HUES6 (cell line): ENCODE measurements at regions not wholly inside any gene's neighbourhood (a gene's known extent, or its start where the extent isn't known, plus 50 kb on each side); places are given as distances from the start of the nearest gene placed in this dataset.

ENCODE experiments used
- H3K27ac ChIP-seq: 2 replicates; pipeline ENCODE4 v1.7.0; 2013; ENCODE audit warnings: low read depth, mild to moderate bottlenecking, low read length, inconsistent platforms
- H3K27me3 ChIP-seq: 2 replicates; pipeline ENCODE4 v1.6.1; 2013; ENCODE audit warnings: low read length; ENCODE audit not compliant: control insufficient read depth, insufficient read depth
- H3K36me3 ChIP-seq: 2 replicates; pipeline ENCODE4 v1.6.1; 2013; ENCODE audit warnings: low read length; ENCODE audit not compliant: control insufficient read depth, insufficient read depth
- H3K4me1 ChIP-seq: 2 replicates; pipeline ENCODE4 v1.6.1; 2013; ENCODE audit warnings: low read length; ENCODE audit not compliant: control insufficient read depth, insufficient read depth
- H3K4me3 ChIP-seq: 2 replicates; pipeline ENCODE4 v1.5.1; 2013; ENCODE audit warnings: low read depth, low read length
- H3K9ac ChIP-seq: one replicate; pipeline ENCODE4 v1.6.1; 2013; ENCODE audit warnings: mild to moderate bottlenecking, low read length
- H3K9me3 ChIP-seq: 2 replicates; pipeline ENCODE4 v1.6.1; 2013; ENCODE audit warnings: low read depth, low read length; ENCODE audit not compliant: control insufficient read depth, insufficient read depth

DNA sequence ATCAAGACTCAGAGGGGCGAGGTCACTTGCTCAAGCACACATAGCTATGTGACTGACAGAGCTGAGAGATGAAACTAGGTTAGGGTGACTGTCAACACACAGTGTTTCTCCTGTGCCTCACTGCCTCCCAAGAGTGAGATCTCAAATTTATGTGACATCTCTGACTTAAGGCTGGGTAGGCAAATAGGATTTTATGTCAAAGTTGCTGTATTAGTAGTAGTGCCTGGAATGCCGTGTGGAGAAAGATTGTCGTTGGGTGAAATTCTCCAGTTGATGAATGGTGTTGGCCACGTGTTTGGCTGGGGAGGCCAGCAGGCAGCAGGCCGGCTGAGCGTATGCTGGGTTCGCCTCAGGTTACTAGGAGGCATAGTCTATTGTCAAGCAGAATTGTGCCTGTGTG is 148.3 kb upstream of the BMPER start:
- no peaks in the 10 kb centered on the region for H3K9me3 ChIP-seq
- H3K27me3 ChIP-seq = no peaks in the 10 kb centered on the region
- H3K4me1 ChIP-seq = peaks cover 9% of the 10 kb centered on the region; the same call in 1 of the 2 replicates
- no peak overlapping the region for H3K9ac ChIP-seq
- H3K4me3 ChIP-seq = no peak overlapping the region
- no peak overlapping the region for H3K27ac ChIP-seq
- H3K36me3 ChIP-seq = no peaks in the 10 kb centered on the region

- no peaks in the 10 kb centered on the region for H3K36me3 ChIP-seq
- no peak overlapping the region; the same call in 1 of the 2 replicates for H3K27ac ChIP-seq
Measured at GRCh38 chr7:33757563-33758165, 147.7 kb upstream of the BMPER start.

DNA sequence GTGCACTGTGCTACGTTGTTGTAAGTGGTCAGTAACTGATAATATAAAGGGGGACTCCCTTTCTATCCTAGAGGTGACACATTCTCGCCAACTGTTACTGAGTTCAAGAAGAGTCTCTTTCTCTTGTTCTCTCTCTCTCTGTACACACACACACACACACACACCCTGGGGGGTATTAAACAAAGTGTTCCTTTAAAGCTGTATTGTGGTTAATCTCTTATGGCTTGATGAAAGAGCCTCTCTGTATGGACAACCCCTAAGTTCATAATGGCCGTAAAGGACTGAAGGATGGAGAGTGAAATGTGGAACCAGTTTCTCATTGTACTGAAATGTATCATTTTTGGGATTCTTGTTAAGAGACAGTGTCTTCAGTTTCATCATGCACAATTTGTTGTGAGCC is 145.2 kb upstream of the BMPER start:
- Histone ChIP-seq H3K4me3 (no peak overlapping the region), H3K9me3 (no peaks in the 10 kb centered on the region), H3K27me3 (no peaks in the 10 kb centered on the region), H3K4me1 (peaks cover 24% of the 10 kb centered on the region), H3K27ac (peak overlapping the region; percentile 32; the same call in 1 of the 2 replicates), H3K9ac (peak overlapping the region; percentile 39), H3K36me3 (no peaks in the 10 kb centered on the region)

More at GRCh38 chr7:33757563-33758165, 147.7 kb upstream of the BMPER start:
- H3K27me3 ChIP-seq = no peaks in the 10 kb centered on the region
- peaks cover 16% of the 10 kb centered on the region for H3K4me1 ChIP-seq
- no peak overlapping the region for H3K9ac ChIP-seq
- H3K4me3 ChIP-seq = no peak overlapping the region
- no peaks in the 10 kb centered on the region for H3K9me3 ChIP-seq

- Histone ChIP-seq H3K4me3 (no peak overlapping the region), H3K27me3 (no peaks in the 10 kb centered on the region), H3K36me3 (no peaks in the 10 kb centered on the region), H3K27ac (peak overlapping the region; percentile 32; the same call in 1 of the 2 replicates), H3K4me1 (peaks cover 24% of the 10 kb centered on the region), H3K9me3 (no peaks in the 10 kb centered on the region), H3K9ac (peak overlapping the region; percentile 60)
Measured at GRCh38 chr7:33760834-33761233, 144.5 kb upstream of the BMPER start.

DNA sequence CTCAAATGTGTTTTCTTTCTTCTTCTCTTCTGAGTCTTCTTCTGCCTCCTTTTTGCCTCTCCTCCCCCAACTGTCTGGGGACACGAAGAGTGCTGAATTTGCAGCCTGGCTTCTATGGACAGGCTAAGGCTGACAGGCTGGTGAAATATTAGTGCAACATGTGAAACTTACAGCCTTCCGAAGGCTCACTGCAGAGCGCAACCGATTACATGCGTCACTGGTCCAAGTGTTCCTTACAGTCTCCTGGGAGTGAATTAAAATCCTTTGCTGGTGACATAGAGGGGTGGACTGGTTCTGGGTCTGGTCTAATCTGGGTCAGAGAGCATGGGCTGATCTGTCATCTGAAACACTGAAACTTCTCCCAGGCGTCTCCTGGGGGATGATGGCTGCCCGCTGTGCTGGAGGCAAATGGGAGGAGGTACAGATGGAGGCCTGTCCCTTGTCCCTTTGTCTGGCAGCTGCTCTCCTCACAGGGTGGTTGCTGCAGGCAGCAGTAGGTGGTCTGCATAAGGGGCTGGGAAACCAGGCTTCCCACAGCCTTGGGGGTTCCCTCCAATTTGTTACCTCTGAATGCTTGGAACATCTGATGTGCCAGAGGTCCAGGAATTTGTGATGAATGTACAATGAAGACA is 143.8 kb upstream of the BMPER start:
- Histone ChIP-seq H3K27ac (peak overlapping the region; percentile 32; the same call in 1 of the 2 replicates), H3K9me3 (no peaks in the 10 kb centered on the region), H3K9ac (peak overlapping the region; percentile 60), H3K4me3 (no peak overlapping the region), H3K4me1 (peaks cover 24% of the 10 kb centered on the region), H3K27me3 (no peaks in the 10 kb centered on the region), H3K36me3 (no peaks in the 10 kb centered on the region)

- no peaks in the 10 kb centered on the region for H3K27me3 ChIP-seq
- no peaks in the 10 kb centered on the region for H3K9me3 ChIP-seq
- H3K4me3 ChIP-seq = no peak overlapping the region
- H3K4me1 ChIP-seq = peaks cover 24% of the 10 kb centered on the region
- H3K27ac ChIP-seq = peak overlapping the region; percentile 9; the same call in 1 of the 2 replicates
- peak overlapping the region; percentile 60 for H3K9ac ChIP-seq
- H3K36me3 ChIP-seq = no peaks in the 10 kb centered on the region
Measured at GRCh38 chr7:33762151-33762910, 143.0 kb upstream of the BMPER start.

- Histone ChIP-seq H3K9me3 (no peaks in the 10 kb centered on the region), H3K27ac (peak overlapping the region; percentile 18; the same call in 1 of the 2 replicates), H3K27me3 (no peaks in the 10 kb centered on the region), H3K9ac (peak overlapping the region; percentile 21), H3K36me3 (no peaks in the 10 kb centered on the region), H3K4me1 (peaks cover 24% of the 10 kb centered on the region), H3K4me3 (no peak overlapping the region)
Measured at GRCh38 chr7:33762911-33763306, 142.4 kb upstream of the BMPER start.

GRCh38 chr7:33764752-33765451 is 140.4 kb upstream of the BMPER start:
- H3K27ac ChIP-seq = no peak overlapping the region; the same call in 1 of the 2 replicates
- no peak overlapping the region for H3K4me3 ChIP-seq
- peaks cover 24% of the 10 kb centered on the region for H3K4me1 ChIP-seq
- H3K9ac ChIP-seq = peak overlapping the region; percentile 17
- H3K9me3 ChIP-seq = no peaks in the 10 kb centered on the region
- H3K27me3 ChIP-seq = no peaks in the 10 kb centered on the region
- no peaks in the 10 kb centered on the region for H3K36me3 ChIP-seq

DNA sequence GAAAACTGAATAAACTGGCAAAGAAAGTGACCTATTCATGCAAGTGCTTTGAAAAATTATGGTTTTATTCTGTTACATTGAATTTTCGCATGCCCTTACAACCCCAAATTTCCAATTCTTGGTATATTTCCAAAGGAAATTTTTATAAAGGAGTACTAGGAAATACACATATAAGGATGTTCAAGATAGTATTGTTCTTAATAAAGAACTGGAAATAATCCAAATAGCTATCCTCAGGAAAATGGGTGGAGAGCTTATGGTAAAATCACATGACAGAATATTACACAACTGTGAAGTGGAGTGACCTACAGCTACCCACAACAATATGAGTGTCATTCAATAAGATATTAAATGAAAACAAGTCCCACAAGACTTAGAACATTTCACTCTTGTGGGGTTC is 138.9 kb upstream of the BMPER start:
- H3K4me3 ChIP-seq = no peak overlapping the region
- H3K9me3 ChIP-seq = no peaks in the 10 kb centered on the region
- H3K4me1 ChIP-seq = peaks cover 21% of the 10 kb centered on the region
- no peak overlapping the region; the same call in 1 of the 2 replicates for H3K27ac ChIP-seq
- H3K9ac ChIP-seq = no peak overlapping the region
- no peaks in the 10 kb centered on the region for H3K36me3 ChIP-seq
- H3K27me3 ChIP-seq = no peaks in the 10 kb centered on the region

- Histone ChIP-seq H3K9ac (no peak overlapping the region), H3K27me3 (no peaks in the 10 kb centered on the region), H3K27ac (no peak overlapping the region)
Measured at GRCh38 chr7:33769930-33770329, 135.4 kb upstream of the BMPER start.

More at GRCh38 chr7:33769930-33770329, 135.4 kb upstream of the BMPER start:
- Histone ChIP-seq H3K4me3 (no peak overlapping the region), H3K9me3 (no peaks in the 10 kb centered on the region), H3K36me3 (no peaks in the 10 kb centered on the region), H3K4me1 (no peaks in the 10 kb centered on the region)
